Stimulated activated CD4-positive, alpha-beta T cell treated with anti-CD3 and anti-CD28 coated beads, Interleukin-15, amount 100 ng/mL, for 48 hours (primary cell): ENCODE measurements at regions not wholly inside any gene's neighbourhood (a gene's known extent, or its start where the extent isn't known, plus 50 kb on each side); places are given as distances from the start of the nearest gene placed in this dataset.
A peak's percentile ranks its signal among the peaks of the same experiment; 100 is the strongest.
"Not testable (repeated sequence)": the region's sequence is repeated elsewhere in the genome, so short reads cannot be mapped to it uniquely, and the experiment has no call there.

Experiments used
- DNase-seq, 2 donors: peaks; one replicate each; pipeline ENCODE4 v3.0.0-alpha.2; 2020; ENCODE audit warnings: low read depth in 2 of 2

- DNase-seq, result no peak
Measured at GRCh38 chr10:5268743-5269142, 72.1 kb downstream of the AKR1C4 start.

GRCh38 chr10:5269791-5270190 lies 73.2 kb downstream of the AKR1C4 start:
- no peak for DNase-seq

GRCh38 chr10:5271526-5271925 lies 74.9 kb downstream of the AKR1C4 start:
- no peak for DNase-seq

GRCh38 chr10:5272065-5272803 lies 75.6 kb downstream of the AKR1C4 start:
- no peak for DNase-seq

DNA sequence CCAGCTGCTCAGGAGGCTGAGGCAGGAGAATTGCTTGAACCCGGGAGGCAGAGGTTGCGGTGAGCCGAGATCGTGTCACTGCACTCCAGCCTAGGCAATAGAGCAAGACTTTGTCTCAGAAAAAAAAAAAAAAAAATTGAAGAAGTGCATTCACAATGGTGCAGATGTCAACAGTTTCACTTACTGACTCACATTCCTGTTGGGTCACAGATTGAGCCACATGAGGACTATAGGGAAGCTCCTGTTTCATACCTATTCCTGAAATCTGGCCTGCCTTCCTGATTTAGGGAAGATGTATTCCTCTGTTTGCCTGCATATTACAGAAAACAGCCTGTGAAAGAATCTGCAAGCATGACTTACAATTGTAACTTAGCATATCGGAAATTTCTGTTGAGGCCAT lies 78.2 kb downstream of the AKR1C4 start:
- DNase-seq, result no peak

DNA sequence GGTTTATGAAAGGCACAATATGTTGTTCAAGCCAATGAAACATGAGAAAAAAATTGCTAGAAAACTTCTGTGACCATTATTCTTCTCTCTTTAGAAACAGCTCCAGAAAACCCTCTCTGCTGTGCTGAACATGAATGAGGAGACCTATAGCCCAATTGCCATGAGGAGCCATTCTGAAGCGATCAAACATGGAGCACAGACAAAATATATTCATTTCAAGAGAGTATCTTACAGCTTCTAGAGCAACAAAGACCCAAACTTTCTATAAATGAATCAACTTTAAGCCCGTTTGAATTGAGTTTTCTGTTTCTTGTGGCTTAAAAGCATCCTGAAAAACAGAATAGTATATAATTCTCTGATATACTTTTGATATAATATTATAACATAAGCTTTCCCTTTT lies 83.4 kb upstream of the UCN3 start:
- no peak for DNase-seq

GRCh38 chr10:5282137-5282536 lies 82.6 kb upstream of the UCN3 start:
- no peak for DNase-seq

DNA sequence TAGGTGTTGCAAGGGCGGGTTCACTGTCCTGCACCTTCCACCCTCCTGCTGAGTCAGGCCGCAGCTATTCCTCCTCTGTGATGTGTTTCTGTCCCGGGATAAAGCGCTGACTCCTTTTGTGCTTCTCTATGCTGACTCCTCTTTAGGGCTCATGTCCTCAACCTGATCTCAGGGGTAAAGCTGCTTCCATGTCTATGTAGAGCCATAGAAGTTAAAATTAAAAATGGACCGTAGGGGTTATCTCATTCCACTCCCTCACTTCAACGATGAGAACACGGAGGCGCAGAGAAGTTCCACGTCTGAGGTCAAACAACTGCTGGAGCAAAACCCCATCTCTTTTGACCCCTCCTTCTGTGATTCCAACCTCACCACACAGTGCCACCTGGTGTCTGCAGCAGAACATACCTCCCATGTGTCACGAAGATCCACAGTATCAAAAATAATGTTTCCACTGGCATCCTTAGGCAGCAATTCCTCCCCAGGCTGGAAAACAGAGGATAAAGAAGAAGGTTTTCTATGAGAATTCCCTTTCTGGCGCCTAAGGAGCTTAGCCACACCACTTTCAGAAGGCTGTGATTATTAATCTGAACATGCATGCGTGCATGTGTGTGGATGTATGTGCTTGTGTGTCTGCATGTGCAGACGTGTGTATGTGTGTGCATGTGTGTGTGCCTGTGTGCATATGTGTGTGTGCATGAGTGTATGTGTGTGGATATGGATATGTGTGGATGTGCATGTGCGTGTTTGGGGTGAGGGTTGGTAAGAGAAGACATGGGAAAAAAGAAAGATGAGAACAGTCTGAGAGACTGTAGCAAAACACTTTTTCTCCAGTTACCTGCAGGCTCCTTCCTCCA lies 81.2 kb upstream of the UCN3 start:
- peak in 1 of 2 donors; percentile 43 for DNase-seq

DNA sequence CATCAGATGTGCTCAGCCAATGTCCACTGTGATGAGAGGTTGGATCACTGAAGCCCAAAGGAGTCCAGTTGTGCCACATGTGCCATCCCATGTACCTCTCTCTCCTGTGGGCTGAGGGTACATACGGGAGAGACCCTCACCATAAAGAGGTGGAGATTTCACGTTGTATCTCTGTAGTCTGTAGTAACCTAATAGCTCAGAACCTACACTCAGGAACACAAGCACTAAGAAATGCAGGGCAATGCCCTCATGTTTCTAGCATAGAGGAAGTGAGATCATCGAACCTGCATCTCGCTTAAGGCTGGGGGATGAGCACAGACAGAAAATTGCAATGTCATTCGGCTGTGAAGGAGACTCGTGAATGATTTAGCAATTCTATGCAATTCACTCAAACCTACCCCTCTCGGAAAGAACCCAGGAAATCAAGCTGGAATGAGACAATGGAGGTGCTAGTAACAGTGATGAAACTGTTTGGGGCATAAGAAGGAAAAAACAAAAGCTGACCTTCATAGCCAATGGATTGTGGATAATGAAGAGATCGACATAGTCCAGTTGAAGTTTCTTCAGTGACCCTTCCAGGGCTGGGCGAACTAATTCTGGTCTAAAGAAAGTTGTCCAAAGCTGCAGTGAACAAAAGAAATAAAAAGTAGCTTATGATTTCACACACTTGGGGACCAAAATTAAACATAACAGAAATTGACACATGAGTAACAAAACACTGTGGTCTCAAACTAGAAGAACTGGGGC lies 80.3 kb upstream of the UCN3 start:
- DNase-seq, result no peak

DNA sequence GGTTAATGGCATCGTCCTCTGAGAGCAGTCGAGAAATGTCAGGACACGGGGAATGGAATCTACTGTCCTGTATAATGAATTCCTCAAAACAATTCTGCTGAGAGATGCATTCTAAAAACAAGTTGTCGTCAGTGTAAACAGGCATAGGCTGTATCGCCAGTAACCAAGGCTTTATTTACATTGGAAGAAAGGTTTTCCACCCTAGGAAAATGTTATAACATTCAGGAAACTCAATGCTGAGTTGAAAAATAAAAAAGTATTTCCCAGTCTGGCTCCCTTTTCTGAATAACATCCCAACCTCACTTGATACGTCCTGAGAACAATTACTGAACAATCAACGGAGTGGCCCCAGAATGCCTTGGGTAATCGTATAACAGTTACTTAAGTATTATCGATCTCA lies 79.6 kb upstream of the UCN3 start:
- no peak for DNase-seq

- DNase-seq, result no peak
Measured at GRCh38 chr10:5288359-5288758, 76.4 kb upstream of the UCN3 start.

GRCh38 chr10:5289228-5289627 lies 75.5 kb upstream of the UCN3 start:
- not testable (repeated sequence) for DNase-seq

DNA sequence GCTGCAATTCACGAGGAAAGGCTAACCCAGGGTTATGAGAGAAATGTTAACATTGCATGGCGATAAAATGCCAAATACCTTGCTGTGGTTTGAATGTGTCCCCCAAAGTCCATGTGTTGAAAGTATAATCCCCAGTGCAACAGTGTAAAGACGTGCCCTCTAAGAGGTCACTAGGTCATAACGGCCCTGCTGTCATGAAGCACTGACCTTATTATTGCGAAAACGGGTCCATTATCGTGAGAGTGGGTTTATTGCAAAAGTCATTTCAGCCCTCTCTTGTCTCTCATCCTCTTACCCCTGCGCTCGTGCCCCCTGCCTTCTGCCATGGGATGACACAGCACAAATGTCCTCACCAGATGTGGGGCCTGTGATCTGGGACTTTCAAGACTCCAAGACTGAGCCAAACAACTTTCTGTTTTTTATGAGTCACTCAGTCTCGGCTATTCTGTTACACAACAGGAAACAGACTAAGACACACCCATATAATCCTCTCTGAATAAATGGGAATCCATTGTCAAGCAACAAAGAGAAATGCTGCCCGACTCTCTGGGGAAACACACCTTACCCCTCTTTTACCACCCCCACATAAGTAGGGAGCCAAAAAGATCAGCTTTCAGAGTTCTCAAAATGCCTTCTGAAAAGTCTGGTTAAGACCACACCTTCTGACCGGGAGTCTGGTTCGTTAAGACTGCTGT lies 73.1 kb upstream of the UCN3 start:
- peak; percentile 41 to 44 for DNase-seq

- no peak for DNase-seq
Measured at GRCh38 chr10:5292196-5292735, 72.5 kb upstream of the UCN3 start.

GRCh38 chr10:5292970-5293369 lies 71.8 kb upstream of the UCN3 start:
- not testable (repeated sequence) for DNase-seq

GRCh38 chr10:5293691-5294550 lies 70.8 kb upstream of the UCN3 start:
- peak; percentile 70 to 83 for DNase-seq

DNA sequence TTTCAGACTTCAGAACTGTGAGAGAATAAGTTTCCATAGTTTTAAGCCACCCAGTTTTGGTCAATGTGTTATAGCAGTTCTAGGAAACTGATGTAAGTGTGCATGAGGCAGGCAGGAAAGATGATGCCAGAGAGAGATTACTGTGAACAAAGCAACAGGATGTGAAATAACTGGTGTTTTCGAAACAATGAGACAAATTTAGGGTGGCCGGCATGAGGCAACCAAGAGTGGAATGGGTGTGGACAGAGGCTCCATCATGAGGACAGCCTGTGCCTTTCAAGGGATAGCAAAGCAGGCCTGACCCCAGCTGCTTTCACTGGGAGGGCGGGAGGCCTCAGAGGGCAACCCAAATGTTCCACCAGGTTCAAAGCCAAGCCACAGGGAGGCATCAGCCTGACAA lies 67.3 kb upstream of the UCN3 start:
- no peak for DNase-seq

DNA sequence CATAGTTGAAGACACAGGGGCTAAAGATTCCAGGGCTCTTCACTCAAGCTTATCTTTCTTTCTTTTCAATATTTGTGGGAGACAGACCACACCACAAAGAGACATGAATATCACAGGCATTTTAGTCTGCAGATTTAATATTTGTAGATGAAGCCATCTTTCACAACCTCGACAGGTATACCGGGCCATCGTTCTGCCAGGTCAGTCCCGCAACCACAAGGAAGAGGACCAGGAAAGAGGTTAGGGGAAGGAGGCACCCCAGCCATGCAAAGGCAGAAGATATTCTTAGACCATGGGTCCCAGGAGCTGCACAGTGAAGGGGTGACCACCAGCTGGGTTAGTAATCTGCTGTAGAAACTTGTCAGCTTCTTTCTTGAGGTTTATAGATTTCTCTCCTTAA lies 66.8 kb upstream of the UCN3 start:
- DNase-seq, result no peak

- DNase-seq, result no peak
Measured at GRCh38 chr10:5299950-5300349, 64.8 kb upstream of the UCN3 start.

DNA sequence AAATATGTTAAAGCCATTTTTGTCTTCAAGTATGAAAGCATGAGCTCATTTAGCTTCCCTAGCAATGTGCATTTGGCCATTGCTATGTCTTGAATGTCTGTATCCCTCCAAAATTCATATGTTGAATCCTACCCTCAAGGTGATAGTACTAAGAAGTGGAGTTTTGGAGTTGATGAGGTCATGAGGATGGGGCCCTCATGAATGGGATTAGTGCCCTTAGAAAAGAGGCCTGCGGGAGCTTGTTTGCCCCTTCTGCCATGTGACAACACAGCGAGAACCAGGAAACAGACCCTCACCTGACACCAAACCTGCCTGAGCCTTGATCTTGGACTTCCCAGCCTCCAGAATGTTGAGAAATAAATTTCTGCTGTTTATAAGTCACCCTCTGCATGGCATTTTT lies 61.3 kb upstream of the UCN3 start:
- no peak for DNase-seq

DNA sequence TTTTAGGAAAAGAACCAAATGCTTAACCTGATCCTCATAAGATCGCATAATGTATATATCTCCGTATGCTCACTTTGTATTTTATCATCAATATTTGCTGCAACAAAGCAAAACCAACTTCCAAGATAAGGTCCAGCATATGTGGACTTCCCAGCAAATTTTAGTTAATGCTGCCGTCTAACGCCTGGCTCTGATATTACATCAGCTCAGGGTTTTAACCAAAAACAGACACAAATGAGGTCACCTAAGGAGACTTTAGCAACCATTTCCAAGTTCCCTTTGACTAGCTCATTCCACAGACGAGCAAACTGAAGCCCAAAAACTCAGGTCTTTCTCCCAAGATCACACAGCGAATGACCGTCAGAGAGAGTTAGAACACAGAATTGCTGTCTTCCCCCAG lies 59.4 kb upstream of the UCN3 start:
- no peak for DNase-seq
